OCI-LY1 (cell line): ENCODE measurements at regions not wholly inside any gene's neighbourhood (a gene's known extent, or its start where the extent isn't known, plus 50 kb on each side); places are given as distances from the start of the nearest gene placed in this dataset.

Source experiments
- EZH2 ChIP-seq: fragments of 200-600 bp; sonication (generic), shearing (Covaris generic); IDR thresholded peaks from 2 replicates; pipeline ENCODE4 v1.8.0; 2017; ENCODE audit warnings: borderline replicate concordance, mixed run types, mild to moderate bottlenecking, antibody characterized with exemption, low read length, moderate library complexity, mixed read lengths
- TF ChIP-seq, protein P1 (sequence below): fragments of 200-600 bp; sonication (generic), shearing (Covaris generic); IDR thresholded peaks from 2 replicates; pipeline ENCODE4 v1.5.1; 2017; ENCODE audit warnings: mild to moderate bottlenecking, antibody characterized with exemption, low read length, moderate library complexity, mixed read lengths

DNA sequence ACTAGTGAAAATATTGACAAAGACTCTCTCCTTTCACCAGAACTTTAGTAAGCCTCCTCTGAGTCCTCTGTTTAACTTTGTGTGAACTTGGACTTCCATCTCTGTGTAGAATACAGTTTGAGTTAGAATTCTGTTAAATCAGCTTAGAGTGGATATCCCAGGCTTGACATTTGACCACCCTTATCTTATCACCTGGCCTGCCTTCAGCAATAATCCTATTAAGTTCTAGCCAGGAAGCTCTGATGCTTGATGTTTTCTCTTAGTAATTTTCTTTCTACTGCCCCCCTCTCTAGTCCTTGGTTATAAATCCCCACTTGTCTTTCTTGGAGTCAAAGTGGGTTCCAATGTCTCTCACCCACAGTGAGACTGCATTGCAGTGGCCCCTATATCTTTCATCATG lies 702.7 kb upstream of the GCFC2 start:
- TF ChIP-seq, protein P1, sequence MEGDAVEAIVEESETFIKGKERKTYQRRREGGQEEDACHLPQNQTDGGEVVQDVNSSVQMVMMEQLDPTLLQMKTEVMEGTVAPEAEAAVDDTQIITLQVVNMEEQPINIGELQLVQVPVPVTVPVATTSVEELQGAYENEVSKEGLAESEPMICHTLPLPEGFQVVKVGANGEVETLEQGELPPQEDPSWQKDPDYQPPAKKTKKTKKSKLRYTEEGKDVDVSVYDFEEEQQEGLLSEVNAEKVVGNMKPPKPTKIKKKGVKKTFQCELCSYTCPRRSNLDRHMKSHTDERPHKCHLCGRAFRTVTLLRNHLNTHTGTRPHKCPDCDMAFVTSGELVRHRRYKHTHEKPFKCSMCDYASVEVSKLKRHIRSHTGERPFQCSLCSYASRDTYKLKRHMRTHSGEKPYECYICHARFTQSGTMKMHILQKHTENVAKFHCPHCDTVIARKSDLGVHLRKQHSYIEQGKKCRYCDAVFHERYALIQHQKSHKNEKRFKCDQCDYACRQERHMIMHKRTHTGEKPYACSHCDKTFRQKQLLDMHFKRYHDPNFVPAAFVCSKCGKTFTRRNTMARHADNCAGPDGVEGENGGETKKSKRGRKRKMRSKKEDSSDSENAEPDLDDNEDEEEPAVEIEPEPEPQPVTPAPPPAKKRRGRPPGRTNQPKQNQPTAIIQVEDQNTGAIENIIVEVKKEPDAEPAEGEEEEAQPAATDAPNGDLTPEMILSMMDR = no peak
- TF ChIP-seq EZH2 = no peak
